T-helper 2 cell (primary cell): ENCODE measurements at regions not wholly inside any gene's neighbourhood (a gene's known extent, or its start where the extent isn't known, plus 50 kb on each side); places are given as distances from the start of the nearest gene placed in this dataset.
"Not testable (repeated sequence)": the region's sequence is repeated elsewhere in the genome, so short reads cannot be mapped to it uniquely, and the experiment has no call there.

Source experiments
- DNase-seq, 5 experiments: peaks; one replicate each; pipeline versions ENCODE4 v3.0.0 to v3.0.0-alpha.2; 2012 to 2022

GRCh38 chr3:66858656-66859381 lies 139.3 kb upstream of the KBTBD8 start:
- DNase-seq = no peak

- no peak for DNase-seq
Measured at GRCh38 chr3:66860771-66861170, 137.3 kb upstream of the KBTBD8 start.

- no peak for DNase-seq
Measured at GRCh38 chr3:66863205-66864111, 134.6 kb upstream of the KBTBD8 start.

- DNase-seq = no peak
Measured at GRCh38 chr3:66884659-66885058, 113.4 kb upstream of the KBTBD8 start.

- DNase-seq = no peak
Measured at GRCh38 chr3:66885326-66886000, 112.6 kb upstream of the KBTBD8 start.

- peak in 1 of 5 experiments; percentile 40 for DNase-seq
Measured at GRCh38 chr3:66889750-66890494, 108.2 kb upstream of the KBTBD8 start.

GRCh38 chr3:66898155-66898554 lies 100.0 kb upstream of the KBTBD8 start:
- no peak for DNase-seq

GRCh38 chr3:66904336-66904735 lies 93.8 kb upstream of the KBTBD8 start:
- no peak for DNase-seq

GRCh38 chr3:66904831-66905493 lies 93.1 kb upstream of the KBTBD8 start:
- peak in 1 of 5 experiments; percentile 35 for DNase-seq

GRCh38 chr3:66907136-66907535 lies 91.0 kb upstream of the KBTBD8 start:
- no peak for DNase-seq

GRCh38 chr3:66910266-66911055 lies 87.6 kb upstream of the KBTBD8 start:
- DNase-seq = no peak

GRCh38 chr3:66912306-66912705 lies 85.8 kb upstream of the KBTBD8 start:
- DNase-seq = no peak

GRCh38 chr3:66922058-66922457 lies 76.0 kb upstream of the KBTBD8 start:
- no peak for DNase-seq

GRCh38 chr3:66923969-66924368 lies 74.1 kb upstream of the KBTBD8 start:
- no peak for DNase-seq

- DNase-seq = peak in 1 of 5 experiments; percentile 60
Measured at GRCh38 chr3:66928252-66928651, 69.9 kb upstream of the KBTBD8 start.

GRCh38 chr3:66931291-66931690 lies 66.8 kb upstream of the KBTBD8 start:
- DNase-seq = no peak

GRCh38 chr3:66931699-66932098 lies 66.4 kb upstream of the KBTBD8 start:
- DNase-seq = no peak

- no peak for DNase-seq
Measured at GRCh38 chr3:66933233-66933632, 64.9 kb upstream of the KBTBD8 start.

GRCh38 chr3:66934041-66934440 lies 64.1 kb upstream of the KBTBD8 start:
- DNase-seq = no peak

- DNase-seq = no peak
Measured at GRCh38 chr3:66934725-66935124, 63.4 kb upstream of the KBTBD8 start.

- DNase-seq = not testable (repeated sequence)
Measured at GRCh38 chr3:66937041-66937440, 61.1 kb upstream of the KBTBD8 start.
